HG02840 (cell line): ENCODE measurements at regions not wholly inside any gene's neighbourhood (a gene's known extent, or its start where the extent isn't known, plus 50 kb on each side); places are given as distances from the start of the nearest gene placed in this dataset.

Source experiments
- ATAC-seq: cut with Tn5 transposase; IDR thresholded peaks from one replicate; pipeline ENCODE4 v1.9.1; 2021; ENCODE audit warnings: mild to moderate bottlenecking, moderate library complexity, moderate number of reproducible peaks; ENCODE audit not compliant: unreplicated experiment, low FRiP score

DNA sequence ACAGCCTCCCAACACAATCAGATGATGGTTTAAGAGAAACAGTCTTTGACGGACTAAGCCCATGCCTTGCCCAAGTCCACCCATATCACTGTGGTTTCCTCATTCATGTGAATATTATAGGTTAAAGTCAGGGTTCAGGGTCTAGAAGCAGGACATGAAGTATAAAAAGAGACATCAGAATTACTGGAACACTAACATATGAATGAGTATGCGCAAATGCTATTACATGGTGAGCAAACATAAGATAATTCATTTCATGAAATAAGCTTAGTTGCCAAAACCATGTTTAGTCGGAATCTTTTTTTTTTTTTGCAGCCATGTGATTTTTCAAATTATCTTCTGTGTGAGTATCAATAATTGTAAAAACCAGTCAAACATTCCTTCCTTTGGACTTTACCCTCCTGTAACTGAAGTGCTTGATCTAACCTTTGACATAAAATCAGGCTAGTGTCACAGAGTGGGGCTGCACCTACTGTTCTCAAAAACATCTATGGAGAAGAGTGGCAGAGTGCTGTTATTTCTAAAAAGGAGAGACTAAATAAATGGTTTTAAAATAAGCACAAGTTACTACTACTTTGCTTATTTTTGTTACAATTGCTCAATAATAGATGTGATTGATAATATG is 84.9 kb upstream of the NRIP1 start:
- ATAC-seq, result no peak

DNA sequence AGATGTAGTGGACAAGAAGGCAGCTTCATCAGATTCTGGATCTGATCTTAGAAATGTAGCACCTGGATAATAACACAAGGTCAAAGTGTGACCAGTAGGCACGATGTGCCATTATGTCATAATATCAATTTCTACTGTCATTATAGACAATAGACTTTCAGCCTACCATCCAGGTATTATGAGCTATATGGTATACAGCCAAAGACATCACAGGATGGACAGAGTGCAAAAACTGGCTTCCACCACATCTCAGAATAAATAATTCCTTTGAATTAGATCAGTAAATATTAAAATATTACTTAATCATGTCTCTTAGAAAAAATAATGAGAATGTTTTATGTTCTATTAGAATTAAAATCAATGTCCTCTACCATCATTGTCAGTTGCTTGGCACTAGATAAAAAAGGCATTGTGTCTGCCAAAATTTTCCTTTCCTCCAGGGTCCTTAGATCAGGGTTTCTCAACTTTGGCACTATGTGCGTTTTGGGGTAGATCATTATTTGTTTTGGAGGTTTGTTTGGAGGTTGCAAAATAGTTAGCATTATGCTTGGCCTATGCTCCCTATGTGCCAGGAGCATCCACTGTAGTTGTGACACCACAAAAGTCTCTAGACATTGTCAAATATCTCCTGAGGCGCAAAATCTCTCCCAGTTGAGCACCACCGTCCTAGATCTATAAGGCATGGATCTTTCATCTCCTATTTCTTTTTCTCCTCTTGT is 86.7 kb upstream of the NRIP1 start:
- no peak for ATAC-seq

DNA sequence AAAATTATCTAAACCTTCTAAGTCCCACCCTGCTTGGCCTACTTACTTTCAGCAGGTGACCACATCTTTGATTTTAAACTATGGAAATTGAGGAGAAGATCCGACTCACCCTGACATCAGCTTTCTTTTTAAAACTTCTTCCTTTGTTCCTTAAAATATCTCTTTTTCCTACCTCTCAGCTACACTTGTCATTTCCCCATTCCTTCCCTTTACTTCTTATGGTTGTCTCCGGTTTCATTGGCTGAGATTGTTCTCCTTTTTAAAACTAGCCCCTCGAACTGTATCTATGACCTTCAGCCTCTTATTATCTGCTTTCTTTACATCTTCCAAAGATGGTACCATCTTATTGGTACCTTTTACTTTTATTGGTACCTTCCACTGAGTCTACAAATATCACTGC is 87.8 kb upstream of the NRIP1 start:
- ATAC-seq, result no peak

DNA sequence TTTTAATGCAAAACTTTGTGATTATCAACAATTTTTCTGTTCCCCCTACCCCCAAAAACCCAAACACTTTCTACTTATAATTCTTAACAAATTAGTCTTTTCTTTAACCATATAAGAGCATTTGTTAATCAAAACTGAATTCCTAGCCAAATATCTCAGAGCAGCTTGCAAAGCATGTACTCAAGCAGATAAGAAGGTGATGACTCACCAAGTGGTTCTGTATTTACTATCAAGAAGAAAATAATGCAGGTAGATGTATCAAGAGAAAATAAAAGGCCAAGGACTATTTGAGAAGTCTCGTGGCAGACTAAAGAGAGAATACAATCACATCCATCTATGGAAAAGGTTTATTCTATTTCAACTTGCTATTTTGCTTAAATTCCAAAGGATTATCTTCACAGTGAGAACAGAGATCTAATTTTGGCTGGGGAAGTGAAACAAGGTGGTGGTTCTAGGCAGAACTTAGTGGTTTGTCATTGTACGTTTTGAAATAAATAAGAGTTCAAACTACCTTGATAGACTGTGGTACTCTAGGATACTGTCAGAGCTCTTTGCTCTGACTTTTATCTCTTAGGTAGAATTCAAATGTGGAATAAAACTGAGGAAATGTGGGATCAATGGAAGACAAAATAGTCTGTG is 94.7 kb upstream of the NRIP1 start:
- peak; percentile 60 for ATAC-seq

DNA sequence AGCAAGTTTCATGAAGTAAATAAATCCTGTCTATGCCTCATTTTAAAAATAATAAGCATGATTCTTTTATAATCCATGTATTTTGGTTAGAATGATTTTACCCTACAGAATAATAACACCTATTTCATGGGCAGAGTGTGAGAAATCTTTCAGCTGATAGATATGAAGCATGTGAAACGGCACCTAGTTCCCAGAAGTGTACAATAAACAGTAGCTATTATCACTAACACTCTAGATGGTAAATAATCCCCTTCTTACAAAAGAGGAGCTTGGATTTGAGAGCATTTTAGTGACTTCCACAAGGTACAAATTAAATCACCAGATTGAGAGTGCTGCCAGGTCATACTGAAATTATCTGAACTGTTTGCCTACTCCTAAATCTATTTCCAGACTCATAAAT is 95.3 kb upstream of the NRIP1 start:
- no peak for ATAC-seq

DNA sequence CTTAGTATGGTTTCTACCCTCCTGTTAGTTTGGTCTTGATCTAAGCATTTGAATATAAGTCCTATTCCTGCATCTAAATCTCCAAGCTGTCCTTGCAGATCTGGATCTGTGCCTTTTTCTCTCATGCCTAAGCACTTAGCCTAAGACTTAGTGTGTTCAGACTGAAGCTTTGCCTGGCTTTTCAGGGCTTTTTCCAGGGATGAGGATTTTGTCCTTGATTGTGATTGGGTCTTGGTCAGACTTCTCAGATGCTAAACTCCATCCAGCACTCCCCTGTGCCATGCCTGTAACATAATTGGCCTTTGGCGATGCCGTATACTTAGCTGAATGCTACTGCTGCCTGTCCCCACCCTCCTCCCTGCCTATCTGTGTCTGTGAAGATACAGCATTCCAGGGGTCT is 98.1 kb upstream of the NRIP1 start:
- ATAC-seq, result no peak

DNA sequence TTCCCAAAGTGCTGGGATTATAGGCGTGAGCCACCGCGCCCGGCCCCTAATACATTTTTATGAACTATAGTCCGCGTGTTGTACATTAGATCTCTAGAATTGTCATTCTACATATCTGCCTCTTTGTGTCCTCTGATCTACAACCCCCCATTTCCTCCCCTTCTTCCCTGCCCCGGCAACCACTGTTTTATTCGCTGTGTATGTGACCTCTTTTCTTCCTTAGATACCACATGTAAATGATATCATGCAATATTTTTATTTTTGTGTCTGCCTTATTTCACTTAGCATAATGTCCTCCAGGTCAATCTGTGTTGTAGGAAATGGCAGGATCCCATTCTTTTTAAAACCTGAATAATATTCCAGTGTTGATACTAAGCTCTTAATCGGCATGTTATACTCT is 99.5 kb upstream of the NRIP1 start:
- ATAC-seq, result no peak

DNA sequence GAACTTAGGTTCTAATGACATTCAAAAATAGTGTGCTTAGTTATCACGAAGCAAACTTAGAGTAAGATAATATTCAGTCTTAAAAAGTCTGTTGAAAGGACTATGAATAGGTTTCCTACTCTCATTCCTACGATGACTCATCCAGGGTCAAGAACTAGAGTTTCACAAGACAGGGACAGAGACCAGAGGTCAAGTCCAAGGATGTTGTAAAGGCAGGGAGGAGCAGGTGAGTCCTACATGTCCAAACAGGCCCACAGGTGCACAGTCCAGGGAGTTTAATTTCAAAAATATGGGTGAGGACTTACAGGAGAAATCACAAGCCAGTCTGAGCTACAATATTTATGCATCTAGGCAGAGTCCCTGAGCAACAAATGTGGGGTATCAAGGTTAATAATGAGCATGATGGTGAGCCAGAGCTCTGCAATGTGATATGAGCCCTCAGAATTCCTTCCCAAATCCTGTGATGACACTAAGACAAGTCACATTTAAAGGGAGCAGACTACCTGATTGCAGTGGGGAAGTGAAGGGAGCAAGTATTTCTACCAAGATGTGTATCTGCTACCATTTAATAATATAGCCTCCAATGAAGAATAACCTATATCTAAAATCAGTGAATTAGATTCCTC is 100.0 kb upstream of the NRIP1 start:
- ATAC-seq, result no peak

DNA sequence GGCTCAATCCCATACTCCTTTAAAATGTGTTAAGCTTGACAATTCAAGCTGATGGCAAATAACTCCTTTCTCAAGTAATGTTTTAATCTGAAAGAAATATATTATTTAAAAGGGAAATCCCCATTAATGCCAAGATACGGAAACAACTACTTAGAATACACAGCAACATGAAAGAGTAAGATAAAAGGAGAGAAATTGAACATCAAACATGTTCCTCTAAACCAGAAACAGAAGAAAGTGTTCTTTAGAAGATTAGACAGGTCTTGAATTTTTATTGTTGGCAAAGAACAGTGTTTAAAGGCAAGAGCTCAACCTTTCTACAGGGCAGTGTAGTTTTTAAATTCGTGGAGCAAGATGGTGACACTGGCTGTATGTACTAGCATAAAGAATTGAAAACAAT is 105.8 kb upstream of the NRIP1 start:
- no peak for ATAC-seq

DNA sequence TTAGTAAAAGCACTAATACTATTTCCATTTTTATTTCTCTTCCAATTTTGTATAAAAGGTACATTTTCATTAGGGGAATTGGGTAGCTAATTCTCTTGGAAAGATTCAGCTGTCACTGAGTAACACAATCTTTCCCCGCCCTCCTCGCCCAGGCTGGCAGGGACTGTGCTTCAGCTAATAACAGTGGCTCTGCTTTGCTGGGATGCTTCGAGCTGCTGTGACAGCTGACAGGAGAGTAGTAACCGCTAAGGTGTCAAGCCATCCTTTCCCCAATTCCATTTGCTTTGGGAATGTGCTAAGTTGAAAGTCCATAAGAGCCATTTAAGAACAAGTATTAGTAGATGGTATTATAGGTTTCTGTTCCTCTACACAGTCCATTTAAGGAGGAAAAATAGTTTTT is 106.7 kb upstream of the NRIP1 start:
- ATAC-seq, result no peak

DNA sequence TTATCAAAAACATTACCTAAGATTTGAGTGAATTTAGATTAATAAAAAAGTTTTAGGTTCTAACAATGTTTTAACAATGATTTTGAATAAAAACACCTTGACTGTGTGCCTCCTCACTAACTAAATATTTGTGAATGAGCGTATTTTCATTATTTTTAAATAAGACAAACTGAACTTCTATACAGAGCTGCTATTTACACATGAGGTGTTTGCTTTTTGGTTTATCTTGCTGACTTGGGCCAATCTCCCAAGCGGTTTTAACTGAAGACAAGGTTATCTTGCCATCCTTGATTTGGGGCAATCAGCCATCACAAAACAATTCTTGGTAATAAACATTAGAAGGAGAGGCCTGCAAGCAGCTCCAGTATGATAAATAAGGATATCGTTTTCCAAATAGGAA is 108.2 kb upstream of the NRIP1 start:
- no peak for ATAC-seq

DNA sequence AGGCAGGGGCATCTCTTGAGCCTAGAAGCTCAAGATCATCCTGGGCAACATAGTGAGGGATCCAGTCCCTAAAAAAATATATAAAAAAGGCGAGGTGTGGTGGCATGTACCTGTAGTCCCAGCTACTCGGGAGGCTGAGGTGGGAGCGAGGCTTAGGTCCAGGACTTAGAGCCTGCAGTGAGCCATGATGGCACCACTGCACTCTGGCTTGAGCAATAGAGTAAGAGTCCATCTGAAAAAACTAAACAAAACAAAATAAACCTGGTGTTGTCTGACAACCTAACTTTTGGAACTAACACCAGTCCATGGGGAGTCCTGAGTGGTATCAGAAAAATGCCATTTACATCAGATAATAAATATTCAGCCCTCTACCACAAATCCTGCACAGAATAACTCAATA is 110.1 kb upstream of the NRIP1 start:
- no peak for ATAC-seq

DNA sequence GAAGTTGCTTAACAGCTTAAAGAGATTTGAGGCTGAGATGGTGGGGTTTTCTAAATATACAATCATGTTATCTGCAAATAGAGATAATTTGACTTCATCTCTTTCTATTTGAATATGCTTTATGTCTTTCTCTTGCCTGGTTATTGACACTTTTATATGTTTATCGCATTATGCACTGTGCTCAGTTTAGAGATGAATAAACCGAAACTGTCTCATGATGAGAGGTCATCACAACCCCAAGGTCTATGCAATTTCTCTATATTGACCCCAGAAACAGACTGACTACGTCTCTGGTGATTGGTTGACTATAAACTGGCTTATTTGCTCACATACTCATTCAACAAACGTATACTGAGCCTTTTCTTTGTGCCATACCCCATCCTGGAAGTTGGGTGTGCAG is 117.9 kb upstream of the NRIP1 start:
- ATAC-seq, result no peak

DNA sequence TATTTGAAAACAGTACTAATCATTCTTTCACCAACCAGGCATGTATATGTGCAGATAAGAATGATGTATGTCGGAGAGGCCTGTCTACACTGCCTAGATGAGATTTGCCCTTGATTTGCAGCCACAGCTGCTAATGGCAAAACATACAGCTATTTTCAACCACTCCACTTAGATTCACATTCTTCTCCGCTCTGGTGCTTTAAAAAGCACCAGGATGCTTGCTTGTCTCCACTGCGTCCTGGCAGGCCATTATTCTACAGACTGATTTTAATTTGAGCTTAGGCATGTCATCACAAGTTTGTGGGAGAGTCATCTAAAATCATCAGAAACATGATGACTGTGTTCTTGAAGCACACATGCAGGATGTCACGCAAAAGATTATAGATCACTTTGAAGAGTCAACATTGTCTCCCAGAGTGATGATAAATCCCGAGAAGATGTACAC is 119.0 kb upstream of the NRIP1 start:
- no peak for ATAC-seq

DNA sequence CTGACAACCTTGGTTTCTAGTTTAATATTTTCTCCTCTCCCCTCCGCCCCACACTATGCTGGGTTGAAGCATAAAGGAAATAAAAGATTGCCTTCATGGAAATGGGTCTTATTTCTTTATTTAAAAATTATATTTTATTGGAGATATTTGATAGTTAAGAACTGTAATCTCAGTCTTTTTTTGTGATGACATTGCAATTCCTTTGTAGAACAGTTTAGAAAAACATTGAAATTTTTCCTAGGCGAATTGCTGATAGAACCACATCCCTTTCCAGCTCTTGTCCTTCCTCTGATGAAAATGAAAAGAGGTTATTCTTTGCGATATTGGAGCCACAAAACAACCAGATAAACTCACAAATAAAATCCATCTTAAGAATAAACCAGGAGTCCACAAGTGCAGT is 125.6 kb upstream of the NRIP1 start:
- no peak for ATAC-seq

DNA sequence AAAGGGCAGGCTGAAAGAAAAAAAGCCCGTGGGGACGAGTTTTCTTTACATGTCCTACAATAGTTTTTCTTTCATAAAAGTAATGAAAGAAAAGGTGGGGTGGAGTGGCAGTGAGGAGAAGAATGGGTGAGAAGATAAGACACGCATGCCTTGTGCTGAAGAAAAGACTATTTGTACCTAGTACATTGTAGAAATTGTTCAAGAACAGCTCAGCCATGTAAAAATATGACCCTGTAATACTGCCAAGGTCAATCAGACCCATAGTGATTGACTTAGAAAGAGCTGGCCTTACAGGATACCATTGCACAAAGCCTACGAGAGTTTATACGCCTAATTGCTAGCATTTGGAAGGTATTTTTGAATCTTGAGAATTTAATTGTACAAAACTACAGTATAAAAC is 126.0 kb upstream of the NRIP1 start:
- no peak for ATAC-seq

DNA sequence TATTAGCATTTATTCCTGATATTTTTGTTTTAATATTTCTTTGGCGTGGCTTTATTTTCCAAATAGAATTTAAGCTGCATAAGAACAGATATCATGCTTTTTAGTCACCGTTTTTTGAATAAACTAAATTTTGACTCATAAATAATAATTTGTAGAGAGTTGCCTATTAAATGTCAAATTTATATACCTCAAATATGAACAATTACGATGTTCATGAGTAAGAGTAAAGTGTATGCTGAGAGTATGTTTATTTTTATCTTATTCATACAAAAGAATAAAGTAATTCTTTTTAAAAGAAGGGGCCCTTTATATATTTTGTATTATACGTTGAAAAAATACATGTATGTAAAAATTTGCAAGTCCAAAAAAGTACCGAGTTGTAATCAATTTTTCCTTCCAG is 126.5 kb upstream of the NRIP1 start:
- no peak for ATAC-seq

DNA sequence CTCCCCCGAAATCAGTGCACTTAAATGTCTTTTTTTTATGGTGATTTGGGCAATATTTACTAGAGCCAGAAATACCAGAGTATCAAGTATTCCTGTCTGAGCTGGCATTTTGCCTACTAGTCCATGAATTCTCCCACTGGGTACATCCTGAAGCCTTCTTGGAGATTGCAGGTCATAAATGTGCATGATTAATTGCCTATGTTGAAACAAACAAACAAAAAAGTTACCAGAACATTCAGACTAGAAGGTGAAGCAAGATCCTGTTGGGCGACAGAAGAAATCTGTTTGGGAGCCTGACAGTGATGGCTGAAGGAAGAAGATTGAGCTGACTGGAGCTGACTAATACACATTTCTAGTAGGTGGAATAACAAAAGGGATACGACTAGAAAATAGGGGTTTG is 127.4 kb upstream of the NRIP1 start:
- ATAC-seq, result no peak

DNA sequence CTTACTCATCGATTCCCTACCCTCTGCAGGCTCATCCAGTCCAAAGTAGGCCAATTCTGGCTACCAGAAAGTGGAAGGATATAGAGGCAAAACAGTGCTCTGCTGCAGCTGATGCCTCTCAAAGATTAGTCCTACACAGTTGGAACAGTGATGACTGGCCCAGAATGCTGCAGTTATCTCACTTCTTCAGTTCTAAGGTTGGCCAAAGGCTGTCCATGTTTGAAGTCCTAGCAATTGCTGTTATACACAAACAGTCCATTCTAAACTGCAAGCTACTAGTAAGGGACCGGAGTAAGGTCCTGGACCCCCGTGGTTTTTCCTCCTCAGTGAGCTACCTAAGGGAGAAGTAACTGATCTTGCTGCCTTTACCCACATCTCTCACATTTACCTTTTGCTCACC is 129.1 kb upstream of the NRIP1 start:
- ATAC-seq, result no peak

DNA sequence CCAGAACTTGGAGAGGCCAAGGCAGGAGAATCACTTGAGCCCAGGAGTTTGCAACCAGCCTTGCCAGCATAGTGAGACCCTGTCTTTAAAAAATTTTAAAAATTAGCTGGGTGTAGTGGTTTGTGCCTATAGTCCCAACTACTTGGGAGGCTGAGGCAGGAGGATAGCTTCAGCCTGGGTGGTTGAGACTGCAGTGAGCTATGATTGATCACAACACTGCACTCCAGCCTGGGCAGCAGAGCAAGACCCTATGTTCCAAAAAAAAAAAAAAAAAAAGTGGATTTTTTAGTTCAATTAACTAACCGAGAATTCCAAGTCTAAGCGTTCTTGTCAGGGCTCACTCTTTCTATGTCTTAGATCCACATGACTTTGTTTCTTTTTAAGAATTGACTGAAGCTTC is 130.3 kb upstream of the NRIP1 start:
- no peak for ATAC-seq

DNA sequence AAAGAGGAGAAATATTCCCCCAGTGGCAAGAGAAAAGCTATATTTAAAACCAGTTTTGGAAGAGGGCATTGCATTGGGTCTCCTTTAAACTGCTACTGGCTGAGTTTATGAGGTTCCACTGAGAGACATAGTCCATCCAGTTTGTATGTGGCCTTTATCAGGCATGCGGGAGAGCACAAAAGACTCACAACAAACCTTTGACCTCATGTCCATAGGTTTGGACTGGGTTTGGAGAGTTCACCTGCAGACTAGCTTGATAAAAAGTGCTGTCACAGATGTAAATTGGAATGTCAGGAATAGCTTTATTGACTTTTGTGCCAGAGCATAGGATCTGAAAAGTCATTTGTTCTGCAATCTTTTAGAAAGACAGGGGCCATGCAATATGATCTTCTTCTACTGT is 131.0 kb upstream of the NRIP1 start:
- no peak for ATAC-seq

DNA sequence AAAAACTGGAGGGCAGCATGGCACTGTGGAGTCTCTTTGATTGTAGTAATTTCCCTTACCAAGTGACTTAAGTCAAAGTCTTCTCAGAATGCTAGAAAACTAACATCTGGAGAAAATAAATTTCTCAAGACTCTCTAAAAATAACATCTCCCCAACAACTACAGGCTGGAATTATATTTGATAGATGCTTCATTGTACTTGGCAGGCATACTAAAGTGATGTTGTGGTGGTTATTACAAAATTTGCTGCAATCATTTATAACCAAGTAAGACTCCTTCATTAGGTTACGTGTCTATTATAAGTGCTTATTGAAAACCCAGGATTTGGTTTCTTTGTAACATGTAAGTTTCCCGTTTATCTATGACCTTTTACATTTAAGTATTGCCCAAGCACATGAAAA is 132.9 kb upstream of the NRIP1 start:
- no peak for ATAC-seq
